T47D (cell line): ENCODE measurements at regions not wholly inside any gene's neighbourhood (a gene's known extent, or its start where the extent isn't known, plus 50 kb on each side); places are given as distances from the start of the nearest gene placed in this dataset.
A peak's percentile ranks its signal among the peaks of the same experiment; 100 is the strongest.

Experiments
- DNase-seq, 2 experiments: peaks; one replicate each; pipeline versions ENCODE4 v3.0.0 to v3.0.0-alpha.2; 2011 to 2012; ENCODE audit warnings: low read depth in 1 of 2, low spot score in 1 of 2
- JUND ChIP-seq: IDR thresholded peaks from 2 replicates; pipeline ENCODE4 v1.6.1; 2012; ENCODE audit warnings: low read depth
- in situ Hi-C: cut with HindIII; loops from 2 replicates; pipeline ENCODE4 v1.10.0; 2016; ENCODE audit warnings: low sequenced_read_pairs, low pct_unique_long_range_greater_than_20kb

GRCh38 chr2:234853729-234854128, 98.1 kb upstream of the SH3BP4 start:
- in situ Hi-C loops: no loop called here
- TF ChIP-seq JUND: no peak
- no peak for DNase-seq

- no peak for DNase-seq
- in situ Hi-C loops: no loop called here
- TF ChIP-seq JUND: no peak
Measured at GRCh38 chr2:234852941-234853340, 98.9 kb upstream of the SH3BP4 start.

GRCh38 chr2:234852035-234852434, 99.8 kb upstream of the SH3BP4 start:
- DNase-seq: no peak
- no peak for TF ChIP-seq JUND
- in situ Hi-C loops: no loop called here

- in situ Hi-C loops: no loop called here
- DNase-seq: no peak
- TF ChIP-seq JUND: no peak
Measured at GRCh38 chr2:234851451-234851850, 100.4 kb upstream of the SH3BP4 start.

- DNase-seq: no peak
- no peak for TF ChIP-seq JUND
- in situ Hi-C loops: no loop called here
Measured at GRCh38 chr2:234850818-234851217, 101.0 kb upstream of the SH3BP4 start.

GRCh38 chr2:234849678-234850077, 102.1 kb upstream of the SH3BP4 start:
- TF ChIP-seq JUND: no peak
- in situ Hi-C loops: no loop called here
- DNase-seq: no peak

- no peak for DNase-seq
- TF ChIP-seq JUND: no peak
- in situ Hi-C loops: no loop called here
Measured at GRCh38 chr2:234848578-234848977, 103.2 kb upstream of the SH3BP4 start.

GRCh38 chr2:234847639-234848038, 104.2 kb upstream of the SH3BP4 start:
- DNase-seq: no peak
- no peak for TF ChIP-seq JUND
- in situ Hi-C loops: no loop called here

- in situ Hi-C loops: no loop called here
Measured at GRCh38 chr2:234847364-234847635, 104.5 kb upstream of the SH3BP4 start.

GRCh38 chr2:234846599-234847363, 105.0 kb upstream of the SH3BP4 start:
- TF ChIP-seq JUND: no peak
- DNase-seq: peak in 1 of 2 experiments; percentile 17
- in situ Hi-C loops: no loop called here

More at GRCh38 chr2:234847364-234847635, 104.5 kb upstream of the SH3BP4 start:
- TF ChIP-seq JUND: no peak
- DNase-seq: no peak

- in situ Hi-C loops: no loop called here
- TF ChIP-seq JUND: no peak
- DNase-seq: no peak
Measured at GRCh38 chr2:234845602-234846590, 105.9 kb upstream of the SH3BP4 start.

- no peak for TF ChIP-seq JUND
- no peak for DNase-seq
- in situ Hi-C loops: no loop called here
Measured at GRCh38 chr2:234843411-234843810, 108.4 kb upstream of the SH3BP4 start.

- no peak for DNase-seq
- in situ Hi-C loops: no loop called here
- TF ChIP-seq JUND: no peak
Measured at GRCh38 chr2:234842753-234843152, 109.1 kb upstream of the SH3BP4 start.
